NCI-H2196 (cell line): ENCODE measurements at regions not wholly inside any gene's neighbourhood (a gene's known extent, or its start where the extent isn't known, plus 50 kb on each side); places are given as distances from the start of the nearest gene placed in this dataset.
"Not testable (repeated sequence)": the region's sequence is repeated elsewhere in the genome, so short reads cannot be mapped to it uniquely, and the experiment has no call there.

Source experiments
- DNase-seq: peaks from one replicate; lab custom pipeline; 2025; ENCODE audit not compliant: unreplicated experiment; lab: John Stamatoyannopoulos, UW

DNA sequence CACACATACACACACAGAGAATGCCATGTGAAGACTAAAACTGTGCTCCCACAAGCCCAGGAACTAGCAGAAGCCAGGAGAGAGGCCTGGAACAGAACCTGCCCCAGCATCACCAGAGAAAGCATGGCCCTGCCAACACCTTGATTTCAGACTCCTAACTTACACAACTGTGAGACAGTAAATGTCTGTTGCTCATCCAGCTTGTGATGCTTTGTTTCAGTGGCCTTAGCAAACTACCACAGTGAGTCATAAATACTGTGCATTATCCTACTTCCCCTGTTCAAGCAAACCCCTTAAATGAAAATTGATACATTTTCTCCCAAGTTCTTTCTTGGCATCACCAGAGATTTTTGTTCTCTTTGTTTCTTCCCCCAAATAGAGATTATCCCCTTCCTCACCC is 1539.4 kb upstream of the TENM4 start:
- no peak for DNase-seq

DNA sequence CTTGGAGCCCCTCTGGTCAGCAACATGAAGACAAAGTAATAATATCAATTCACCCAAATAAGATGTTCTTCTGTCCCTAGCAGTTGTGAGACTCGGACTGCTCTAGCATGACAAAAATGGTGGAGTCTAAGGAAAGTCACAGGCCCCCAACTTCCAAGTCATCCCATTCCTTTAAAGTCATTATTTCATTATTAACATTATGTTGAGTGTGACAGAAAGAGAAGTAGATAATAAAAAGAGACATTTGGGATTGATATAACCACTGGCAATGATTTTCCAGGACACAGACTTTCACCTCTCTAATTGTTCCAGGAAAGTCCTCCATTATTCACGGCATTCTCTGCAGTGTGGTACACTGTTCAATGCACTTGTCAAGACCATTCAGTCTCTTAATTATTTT is 1533.0 kb upstream of the TENM4 start:
- no peak for DNase-seq

DNA sequence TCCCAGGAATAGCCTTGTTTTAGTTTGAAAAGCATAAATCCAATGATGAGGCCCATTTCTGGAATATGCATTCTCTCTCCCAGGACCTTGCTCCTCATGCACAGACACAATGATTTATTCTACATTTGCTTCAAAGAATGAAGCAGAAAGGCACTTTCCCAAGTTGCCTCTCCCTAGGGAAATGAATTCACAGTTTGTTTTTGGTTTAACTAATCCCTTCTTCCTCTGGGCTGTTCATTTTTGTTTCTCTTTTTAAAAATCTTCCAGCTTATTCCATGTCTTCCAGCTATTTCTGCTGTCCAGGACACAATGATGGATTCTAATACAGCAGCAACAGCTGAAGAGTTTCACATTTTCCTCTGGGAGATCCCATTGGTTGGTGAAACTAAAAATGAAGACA is 1529.2 kb upstream of the TENM4 start:
- no peak for DNase-seq

DNA sequence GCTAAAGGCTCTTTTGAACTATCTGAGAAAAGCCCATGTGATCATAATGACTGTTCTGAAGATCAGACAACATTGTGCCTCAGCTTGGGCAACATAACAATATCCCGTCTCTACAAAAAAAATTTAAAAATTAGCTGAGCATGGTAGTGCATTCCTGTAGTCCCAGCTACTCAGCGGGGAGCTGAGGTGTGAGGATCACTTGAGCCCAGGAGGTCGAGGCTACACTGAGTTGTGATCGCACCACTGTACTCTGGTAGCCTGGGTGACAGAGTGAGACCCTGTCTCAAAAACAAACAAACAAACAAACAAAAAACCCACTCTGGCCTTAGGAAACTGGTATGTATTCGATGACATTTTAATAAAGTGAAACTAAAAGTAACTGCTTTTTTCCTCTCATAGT is 1526.8 kb upstream of the TENM4 start:
- DNase-seq, result no peak

DNA sequence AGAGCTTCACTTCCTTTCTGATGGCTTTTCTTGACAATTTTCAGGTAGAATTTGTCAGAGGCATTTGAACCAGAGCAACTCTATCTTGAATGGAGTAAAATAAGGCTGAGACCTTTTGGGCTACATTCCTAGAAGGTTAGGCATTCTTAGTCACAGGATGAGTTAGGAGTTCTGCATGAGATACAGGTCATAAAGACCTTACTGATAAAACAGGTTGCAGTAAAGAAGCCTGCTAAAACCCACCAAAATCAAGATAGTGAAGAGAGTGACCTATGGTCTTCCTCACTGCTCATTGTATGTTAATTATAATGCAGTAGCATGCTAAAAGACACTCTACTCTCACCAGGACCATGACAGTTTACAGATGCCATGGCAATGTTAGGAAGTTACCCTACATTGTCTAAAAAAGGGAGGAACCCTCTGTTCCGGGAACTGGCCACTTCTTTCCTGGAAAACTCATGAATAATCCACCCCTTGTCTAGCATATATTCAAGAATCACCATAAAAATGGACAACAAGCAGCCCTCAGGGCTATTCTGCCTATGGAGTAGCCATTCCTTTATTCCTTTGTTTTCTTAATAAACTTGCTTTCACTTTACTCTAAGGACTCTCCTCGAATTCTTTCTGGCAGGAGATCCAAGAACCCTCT is 1519.7 kb upstream of the TENM4 start:
- DNase-seq, result no peak

DNA sequence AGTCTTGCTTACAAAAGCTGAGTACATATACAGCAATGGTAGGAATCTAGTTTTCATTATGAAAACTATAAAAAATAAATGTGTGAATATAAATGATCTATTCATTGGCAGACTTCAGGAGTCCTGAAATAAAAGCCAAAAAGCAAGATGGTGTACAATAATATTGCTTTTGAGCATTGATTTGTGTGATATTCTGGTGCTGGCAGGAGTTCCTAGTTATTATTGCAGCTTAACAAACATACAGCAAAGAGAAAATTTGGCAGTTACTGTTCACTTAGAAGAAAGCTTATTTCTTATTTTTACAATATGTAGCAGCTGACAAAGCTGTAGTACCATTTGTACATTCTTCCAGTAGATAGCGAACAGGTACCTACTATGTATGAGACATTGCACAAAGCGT is 1518.9 kb upstream of the TENM4 start:
- DNase-seq, result no peak

DNA sequence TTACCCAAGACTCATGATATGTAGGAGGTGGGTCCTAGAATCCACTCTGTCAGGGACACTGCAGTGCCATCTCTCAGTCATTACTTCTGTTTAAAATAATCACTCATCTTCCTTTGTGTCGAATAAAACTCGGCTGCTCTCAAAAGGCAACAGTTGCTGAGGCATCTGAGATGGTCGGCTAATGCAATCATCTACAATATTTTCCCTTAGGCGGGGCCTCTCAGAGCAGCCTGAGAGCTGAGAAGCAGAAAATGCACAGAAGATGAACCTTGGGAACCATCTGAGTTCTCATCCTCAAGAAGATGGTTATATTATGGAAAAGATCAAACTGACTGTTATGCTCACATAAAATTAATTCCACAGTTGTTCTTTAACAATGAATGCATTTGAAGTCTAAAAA is 1518.2 kb upstream of the TENM4 start:
- no peak for DNase-seq

DNA sequence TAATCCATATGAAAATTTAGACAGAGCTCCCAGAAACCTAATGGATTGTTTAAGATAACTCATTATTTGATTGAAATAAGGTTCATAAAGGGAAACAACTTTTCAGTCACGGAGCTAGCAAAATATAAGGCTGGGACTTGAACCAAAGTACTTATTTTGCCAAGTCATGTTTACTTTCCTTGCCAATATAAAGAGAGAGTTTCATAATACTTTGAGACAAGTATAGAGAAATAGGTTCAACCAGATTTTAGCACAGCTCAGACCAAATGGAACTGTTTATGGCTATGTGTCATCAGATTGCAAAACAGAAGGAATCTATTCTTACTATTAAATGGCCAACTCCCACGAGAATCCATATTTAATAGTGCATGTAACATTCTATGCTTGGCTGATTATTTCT is 1517.5 kb upstream of the TENM4 start:
- no peak for DNase-seq

DNA sequence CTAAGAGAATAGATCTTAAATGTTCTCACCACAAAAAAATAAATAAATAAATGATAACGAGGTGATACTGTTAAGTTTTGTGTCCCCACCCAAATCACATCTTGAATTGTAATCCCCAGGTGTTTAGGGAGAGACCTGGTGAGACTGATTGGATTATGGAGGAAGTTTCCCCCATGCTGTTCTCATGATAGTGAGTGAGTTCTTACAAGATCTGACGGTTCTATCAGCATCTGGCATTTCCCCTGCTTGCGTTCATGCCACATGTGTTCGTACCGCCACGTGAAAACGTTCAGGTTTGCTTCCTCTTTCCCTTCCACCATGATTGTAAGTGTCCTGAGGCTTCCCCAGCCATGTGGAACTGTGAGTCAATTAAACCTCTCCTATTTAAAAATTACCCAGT is 1514.8 kb upstream of the TENM4 start:
- DNase-seq, result no peak

DNA sequence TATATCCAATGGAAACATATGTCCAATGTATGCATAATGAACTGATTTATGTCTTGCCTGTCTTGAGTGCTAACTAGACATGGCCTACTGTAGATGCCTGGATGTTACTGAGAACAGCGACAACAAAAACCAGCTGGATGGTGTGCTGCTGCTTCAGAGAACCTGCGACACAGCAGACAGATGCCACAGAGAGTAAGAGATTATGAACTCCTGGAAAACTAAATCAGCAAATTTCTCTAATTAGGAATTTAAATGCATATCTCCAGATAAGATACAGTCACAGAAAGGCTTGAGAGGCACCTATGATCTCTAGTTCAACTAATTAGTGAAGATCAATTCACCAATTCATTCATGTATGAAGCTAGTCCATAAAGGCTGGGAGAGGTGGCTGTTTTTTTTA is 1508.0 kb upstream of the TENM4 start:
- DNase-seq, result no peak

DNA sequence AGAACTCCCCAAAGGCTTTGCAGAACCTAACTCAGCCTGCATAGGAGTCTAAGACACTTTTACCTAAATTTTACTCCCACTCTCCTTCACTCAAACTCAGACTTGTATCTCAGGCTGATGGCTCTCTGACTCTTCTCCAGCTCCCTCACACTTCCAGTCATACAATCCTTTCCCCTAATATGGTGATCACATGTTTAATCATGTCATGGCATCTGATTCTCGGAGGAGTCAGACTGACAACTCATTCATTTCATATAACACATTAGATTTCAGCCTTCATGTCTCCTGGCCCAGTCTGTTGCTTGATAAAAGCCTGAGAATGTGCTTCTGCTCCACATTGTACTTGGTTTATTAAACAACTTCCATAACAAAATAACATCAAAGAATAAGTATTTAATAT is 1503.9 kb upstream of the TENM4 start:
- no peak for DNase-seq

DNA sequence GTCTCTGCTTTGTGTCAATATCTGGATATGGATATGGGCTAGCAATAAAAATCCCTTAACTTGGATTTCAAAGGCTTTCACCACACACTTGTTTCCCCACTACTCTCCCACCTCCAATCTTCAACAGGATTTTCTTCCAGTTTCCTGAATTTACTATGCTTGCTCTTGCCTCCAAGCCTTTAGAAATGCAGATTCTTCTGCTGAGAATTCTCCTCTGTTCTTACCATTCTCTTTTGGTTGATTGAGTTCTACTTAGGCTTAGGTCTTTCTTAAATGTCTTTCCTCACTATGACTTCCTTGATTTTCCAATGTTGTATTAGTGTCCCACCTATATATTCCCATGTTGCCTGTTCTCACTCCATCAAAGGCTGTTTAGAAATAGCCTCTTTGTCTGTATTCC is 1502.4 kb upstream of the TENM4 start:
- no peak for DNase-seq

DNA sequence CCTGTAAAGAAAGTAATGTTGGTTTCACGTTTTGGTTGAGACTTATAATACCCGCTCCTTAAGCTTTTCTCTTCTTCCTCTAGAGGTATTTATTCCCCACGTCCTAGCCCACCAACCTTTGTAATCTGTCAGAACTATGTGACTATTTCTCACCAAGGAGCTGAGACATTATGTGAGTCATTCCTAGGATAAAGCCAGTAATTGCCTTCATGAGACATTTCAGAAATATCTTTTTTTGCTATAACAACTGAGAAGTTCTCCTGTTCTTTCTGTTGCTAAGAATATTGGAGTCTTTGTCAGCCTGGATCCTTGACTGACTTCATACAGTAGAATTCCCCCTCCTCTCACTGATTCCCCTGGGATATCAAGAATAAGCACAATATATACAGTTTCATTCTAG is 1497.0 kb upstream of the TENM4 start:
- no peak for DNase-seq

DNA sequence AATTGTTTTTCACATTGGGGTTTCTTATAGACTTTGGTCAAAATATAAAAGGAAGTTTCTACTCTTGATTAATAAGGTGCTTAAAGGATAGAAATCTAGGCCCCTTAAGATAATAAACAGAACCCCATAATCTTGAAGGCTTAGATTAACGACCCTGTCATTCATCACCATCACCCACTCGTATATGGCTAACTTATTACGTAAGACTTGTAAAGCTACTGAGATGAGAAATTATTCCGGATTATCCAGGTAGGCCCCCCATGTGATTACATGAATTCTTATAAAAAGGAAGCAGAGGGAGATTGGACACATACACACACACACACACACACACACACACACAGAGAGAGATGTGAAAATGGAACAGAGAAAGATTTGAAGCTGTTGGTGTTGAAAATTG is 1489.2 kb upstream of the TENM4 start:
- DNase-seq, result no peak

DNA sequence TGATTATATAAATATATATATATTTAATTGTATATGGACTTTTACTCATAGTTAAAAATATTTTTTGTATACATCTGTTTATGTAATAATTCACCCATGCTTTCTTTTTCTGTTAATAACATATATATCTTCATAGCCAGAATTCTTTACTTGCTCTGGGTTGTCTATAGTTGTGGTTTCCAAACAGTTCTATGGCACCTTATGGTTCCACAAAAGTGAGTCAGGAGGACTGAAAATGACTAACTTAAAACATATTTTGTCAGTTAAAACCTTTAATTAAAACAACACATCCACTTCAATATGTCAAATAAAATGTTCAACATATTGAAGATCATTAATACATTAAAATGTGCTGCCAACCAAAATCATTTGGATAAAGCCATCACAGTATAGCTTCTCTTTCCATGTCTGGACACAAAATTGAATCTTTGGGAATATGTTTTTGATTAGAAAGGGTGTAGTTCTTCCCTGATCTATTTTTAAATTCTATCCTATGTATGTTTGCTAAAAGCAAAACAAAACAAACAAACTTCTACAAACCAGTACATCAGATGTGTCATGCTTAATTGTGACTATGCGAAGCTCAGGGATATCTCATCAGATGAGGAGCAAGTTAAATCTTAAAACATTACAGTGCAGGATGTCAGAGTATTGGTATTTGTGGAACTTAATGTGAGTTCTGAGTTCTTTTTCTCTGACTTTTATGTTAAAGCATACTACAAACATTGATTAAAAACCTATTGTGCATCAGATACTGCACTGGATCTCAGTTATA is 1488.4 kb upstream of the TENM4 start:
- no peak for DNase-seq

DNA sequence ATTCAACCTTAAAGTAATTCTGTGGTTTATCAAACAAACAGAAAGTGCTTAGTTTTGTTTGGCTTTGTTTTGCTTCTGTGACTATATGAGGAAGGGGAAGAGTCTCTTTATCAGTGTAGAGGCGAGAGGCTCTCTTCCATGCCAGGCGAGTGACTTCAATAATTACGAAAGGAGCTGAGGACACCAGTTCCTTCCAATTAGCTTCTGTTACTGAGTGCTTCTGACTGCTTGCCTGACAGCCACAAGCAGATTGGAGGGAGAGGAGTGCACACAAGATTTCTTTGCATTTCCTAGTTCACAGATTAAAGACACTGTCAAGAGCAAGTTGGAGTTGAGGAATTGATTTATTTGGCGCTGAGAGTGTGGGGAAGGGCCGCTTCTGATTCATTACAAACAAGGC is 1484.5 kb upstream of the TENM4 start:
- no peak for DNase-seq

DNA sequence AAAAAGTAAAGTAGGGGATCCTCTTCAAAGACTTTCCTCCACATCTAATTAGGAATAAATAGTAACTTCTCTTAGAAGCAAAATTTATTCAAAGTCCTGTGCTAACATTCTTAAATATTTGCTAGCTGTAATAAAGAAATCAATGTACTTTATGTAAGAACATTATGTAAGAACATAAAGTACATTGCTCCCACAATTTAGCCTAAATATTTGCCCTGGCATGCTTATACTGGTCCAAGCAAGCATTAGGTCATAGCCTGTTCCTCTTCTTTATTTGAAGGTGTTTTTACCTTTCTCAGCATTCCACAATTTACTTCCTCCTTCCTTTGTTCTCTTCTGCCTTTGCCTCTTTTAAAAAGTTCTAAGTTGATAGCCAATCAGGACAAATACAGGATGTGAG is 1480.5 kb upstream of the TENM4 start:
- DNase-seq, result not testable (repeated sequence)

DNA sequence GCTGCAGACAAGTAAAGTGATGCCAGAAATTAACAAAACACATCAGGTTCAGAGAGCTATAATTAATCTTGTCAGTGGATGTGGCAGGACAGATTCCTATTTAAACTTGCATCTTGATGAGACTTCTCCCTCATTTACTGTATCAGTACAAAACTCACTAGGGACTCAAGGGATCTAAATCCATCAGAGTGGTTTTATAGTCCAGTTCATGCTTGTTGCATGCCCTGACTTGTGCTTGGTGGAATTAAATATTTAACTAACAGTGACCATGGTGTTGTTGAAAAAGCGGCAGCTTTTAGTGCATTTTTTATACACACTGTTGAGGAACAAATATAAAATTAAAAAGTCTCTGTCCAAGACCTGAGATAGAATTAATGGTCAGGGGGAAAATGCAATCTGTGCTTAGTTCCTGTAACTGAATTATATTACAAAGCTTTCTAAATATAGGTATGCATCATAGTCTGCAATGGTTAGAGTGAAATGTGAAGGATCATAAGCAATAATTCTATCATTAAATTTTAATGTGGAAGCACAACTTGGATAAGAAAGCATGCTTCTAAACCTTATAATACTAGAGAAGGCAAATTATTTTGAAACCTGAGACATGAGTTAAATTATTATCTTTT is 1475.5 kb upstream of the TENM4 start:
- no peak for DNase-seq

DNA sequence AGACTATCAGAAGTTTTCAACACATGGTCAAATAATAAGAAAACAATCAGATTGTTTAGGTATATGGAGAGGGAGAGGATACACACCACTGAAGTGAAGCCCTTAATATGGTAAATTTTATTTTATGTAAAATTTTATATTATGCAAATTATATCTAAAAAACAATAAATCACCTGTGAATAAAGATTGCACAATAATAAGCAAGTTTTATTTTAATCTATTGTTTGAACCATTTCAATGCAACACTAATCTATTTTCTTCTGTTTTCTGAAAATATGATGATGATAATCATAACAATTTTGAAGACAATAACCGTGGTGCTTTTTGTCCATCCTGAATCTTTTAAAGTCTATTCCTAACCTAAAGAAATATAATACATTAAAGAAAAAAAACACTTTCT is 1473.5 kb upstream of the TENM4 start:
- no peak for DNase-seq

DNA sequence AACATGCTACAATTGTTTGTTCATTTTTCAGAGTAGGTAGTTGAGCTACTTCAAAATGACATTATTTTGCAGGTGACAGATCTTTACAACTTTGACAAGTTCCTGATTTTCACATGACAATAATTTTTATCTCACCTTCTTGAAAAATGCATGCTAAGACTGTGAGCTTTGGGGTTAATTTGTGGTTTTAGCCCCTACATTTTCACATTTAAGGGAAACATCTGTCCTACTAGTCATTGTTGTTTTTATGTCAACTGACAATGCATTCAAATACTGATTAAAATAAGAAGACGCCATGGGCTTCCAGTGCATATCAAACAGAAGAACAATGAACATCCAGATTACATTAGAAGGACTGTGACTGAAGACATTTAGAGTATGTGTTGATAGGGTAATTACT is 1470.8 kb upstream of the TENM4 start:
- no peak for DNase-seq

DNA sequence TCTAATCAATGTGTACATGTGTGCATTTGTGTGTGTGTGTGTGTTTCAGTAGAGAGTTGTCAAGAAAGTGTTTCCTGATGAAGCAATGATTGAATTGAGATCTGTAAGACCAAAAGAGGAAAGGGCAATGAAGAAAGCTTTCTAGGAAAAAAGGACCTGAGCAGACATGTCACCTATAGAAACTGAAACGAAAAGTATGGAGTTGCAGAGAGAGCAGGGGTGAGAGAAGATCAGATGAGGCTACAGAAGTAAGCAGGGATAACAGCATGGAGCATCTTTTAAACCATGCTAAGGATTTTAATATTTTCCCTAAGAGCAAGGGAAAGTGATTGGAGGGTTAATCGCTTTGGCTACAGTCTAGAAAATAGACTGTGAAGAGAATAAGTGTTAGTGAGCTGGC is 1459.4 kb upstream of the TENM4 start:
- DNase-seq, result no peak

DNA sequence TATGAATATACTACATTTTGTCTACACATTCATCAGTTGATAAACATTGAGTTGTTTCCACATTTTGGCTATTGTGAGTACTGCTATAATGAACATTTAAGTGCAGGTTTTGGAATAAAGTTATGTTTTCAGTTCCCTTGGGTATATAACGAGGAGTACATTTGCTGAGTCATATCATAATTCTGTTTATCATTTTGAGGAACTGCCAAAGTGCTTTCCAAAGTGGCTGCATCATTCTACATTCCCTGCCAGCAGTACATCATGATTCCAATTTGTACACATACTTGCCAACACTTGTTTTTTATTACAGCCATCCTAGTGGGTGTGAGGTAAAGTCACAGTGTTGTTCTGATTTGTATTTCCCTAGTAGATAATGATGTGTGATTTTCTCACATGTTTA is 1458.6 kb upstream of the TENM4 start:
- DNase-seq, result no peak

DNA sequence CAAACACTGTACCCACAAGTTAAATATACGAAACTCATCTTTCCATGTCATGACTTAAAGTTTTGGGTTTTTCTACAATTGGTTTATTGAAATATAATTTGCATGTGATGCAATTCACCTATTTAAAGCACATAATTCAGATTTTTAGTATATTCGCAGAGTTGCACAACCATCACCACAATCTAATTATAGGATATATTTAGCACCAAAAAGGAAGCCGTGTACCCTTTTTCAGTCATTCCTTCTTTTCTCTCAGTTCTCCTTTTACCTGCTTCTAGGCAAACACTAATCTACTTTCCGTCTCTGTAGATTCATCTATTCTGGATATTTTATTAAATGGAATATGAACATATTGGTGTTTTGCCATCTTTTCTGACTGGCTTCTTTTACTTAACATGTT is 1458.1 kb upstream of the TENM4 start:
- no peak for DNase-seq
